SKM-1 (cell line): ENCODE measurements at regions not wholly inside any gene's neighbourhood (a gene's known extent, or its start where the extent isn't known, plus 50 kb on each side); places are given as distances from the start of the nearest gene placed in this dataset.
"Not testable (repeated sequence)": the region's sequence is repeated elsewhere in the genome, so short reads cannot be mapped to it uniquely, and the experiment has no call there.

Experiments used
- DNase-seq: peaks from one replicate; lab custom pipeline; 2025; ENCODE audit not compliant: unreplicated experiment; lab: John Stamatoyannopoulos, UW

GRCh38 chr13:65336916-65337315 is 1893.2 kb downstream of the PCDH9 start:
- DNase-seq: no peak

DNA sequence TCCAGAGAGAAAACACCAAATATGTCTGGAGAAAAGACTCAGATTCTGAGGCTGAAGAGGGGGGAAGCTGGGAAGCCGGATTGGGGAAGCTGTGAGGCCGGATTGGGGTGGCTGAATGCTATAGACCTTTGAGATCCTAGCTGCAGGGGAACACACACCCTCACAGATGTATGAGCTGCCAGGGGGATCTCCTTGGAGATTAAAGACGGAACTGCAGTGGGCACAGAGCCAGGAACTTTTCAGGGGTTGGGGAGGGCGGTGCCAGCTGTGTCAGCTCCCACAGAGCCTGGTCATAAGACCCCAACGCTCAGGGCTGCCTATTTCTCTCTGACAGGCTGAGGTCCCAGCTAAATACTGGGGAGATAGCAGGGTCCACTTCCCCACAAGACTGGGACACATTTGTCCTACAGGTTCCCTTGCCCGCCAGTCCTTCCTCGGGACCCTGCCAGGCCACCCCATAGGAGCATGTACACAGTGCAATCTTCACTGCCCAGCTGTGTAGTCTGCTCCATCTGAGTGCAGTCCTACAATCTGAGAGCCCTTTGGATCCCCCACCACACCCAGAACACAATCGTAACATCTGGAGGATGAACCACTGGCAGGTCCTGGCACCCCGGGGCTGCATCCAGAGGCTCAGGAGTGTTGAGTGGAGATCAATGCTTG is 1893.9 kb downstream of the PCDH9 start:
- DNase-seq: no peak

GRCh38 chr13:65330691-65331090 is 1899.4 kb downstream of the PCDH9 start:
- no peak for DNase-seq

GRCh38 chr13:65330287-65330686 is 1899.8 kb downstream of the PCDH9 start:
- DNase-seq: no peak

- DNase-seq: not testable (repeated sequence)
These were observed 1906.9 kb downstream of the PCDH9 start for GRCh38 chr13:65323192-65323591.

DNA sequence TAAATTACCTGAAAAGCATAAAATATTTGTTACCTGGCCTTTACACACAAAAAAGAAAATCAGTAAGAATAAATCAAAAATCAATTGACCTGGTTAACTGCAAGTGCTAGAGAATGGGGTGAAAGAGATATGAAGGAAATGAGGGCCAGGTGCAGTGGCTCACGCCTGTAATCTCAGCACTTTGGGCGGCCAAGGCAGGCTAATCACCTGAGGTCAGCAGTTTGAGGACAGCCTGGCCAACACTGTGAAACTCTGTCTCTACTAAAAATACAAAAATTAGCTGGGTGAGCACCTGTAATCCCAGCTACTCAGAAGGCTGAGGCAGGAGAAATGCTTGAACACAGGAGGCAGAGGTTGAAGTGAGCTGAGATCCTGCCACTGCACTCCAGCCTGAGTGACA is 1908.7 kb downstream of the PCDH9 start:
- DNase-seq: not testable (repeated sequence)

DNA sequence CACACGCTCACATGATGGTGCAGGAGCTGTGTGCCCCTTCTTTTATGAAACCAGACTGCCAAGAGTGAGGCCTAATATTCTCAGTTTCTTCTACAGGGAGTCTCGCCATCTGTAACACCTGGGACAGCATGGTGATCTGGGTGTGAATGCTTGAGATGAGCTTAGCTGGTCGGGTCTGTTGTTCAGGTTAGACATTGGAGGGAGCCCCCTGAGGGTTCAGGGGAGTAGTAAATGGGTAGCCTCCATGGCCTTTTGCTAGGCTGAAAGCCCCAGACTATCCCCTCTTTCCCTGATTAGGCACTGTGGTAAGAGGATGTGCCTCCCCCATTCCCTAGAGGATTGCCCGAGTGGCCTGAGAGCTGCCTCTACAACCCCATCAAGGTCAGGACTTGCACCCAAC is 1916.1 kb downstream of the PCDH9 start:
- no peak for DNase-seq

DNA sequence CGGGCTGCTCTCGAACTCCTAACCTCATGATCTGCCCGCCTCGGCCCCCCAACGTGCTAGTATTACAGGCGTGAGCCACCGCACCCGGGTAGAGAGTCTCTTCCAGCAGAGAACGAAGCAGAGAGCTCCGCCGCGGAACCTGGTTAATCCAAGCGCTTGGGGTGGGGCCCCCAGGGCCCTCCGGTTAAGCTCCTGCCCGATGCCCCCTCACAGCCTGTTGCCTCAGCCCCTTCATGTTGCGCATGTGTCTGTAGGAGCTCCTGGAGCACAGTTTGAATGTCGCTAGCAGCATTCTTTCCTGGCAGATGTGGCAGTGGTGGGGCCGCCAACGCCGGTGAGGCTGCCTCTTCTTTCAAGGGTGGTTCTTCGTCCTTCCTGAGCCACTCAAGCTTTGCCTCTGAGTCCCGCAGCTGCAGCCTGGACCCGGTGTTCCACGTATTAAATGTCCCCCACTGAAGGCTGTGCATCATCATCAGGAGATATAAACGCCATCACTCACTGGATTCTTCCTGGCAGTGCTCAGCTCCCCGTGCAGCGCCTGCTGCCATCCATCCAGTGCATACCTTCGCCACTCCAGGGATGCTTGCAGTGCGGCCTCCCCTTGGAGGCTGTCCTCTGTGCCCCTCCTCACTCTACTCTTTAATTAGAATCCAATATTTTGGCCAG is 1919.3 kb downstream of the PCDH9 start:
- no peak for DNase-seq

DNA sequence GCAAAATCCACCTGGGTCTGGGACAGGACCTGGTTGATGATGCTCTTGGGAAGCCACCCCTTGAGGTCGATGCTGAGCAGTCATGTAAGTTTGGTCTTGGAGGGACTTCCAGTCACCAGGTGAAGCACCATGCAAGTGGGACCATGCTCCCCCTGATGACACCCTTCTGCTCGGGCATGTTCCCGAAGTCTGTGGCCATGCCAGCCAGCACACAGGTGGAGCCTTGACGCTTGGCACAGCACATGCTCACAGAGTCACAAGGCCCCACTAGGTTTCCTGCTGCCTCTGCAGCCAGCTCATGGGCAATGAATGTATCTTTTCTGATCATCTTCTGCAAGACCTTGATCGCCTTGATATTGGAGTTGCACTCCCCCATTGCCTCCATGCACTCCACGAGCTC is 1920.2 kb downstream of the PCDH9 start:
- DNase-seq: no peak

DNA sequence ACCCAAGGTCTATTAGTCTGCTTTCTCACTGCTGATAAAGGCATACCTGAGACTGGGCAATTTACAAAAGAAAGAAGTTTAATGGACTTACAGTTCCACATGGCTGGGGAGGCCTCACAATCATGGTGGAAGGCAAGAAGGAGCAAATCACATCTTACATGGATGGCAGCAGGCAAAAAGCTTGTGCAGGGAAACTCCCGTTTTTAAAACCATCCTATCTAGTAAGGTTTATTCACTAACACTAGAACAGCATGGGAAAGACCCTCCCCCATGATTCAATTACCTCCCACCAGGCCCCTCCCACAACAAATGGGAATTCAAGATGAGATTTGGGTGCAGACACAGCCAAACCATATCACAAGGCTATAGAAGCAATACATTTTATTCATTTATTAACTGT is 1921.4 kb downstream of the PCDH9 start:
- DNase-seq: not testable (repeated sequence)

- no peak for DNase-seq
These were observed 1923.1 kb downstream of the PCDH9 start for GRCh38 chr13:65307056-65307455.

- DNase-seq: no peak
These were observed 1927.4 kb downstream of the PCDH9 start for GRCh38 chr13:65302691-65303090.

- DNase-seq: no peak
These were observed 1928.6 kb downstream of the PCDH9 start for GRCh38 chr13:65301506-65301905.

- no peak for DNase-seq
These were observed 1929.9 kb downstream of the PCDH9 start for GRCh38 chr13:65300220-65300619.

DNA sequence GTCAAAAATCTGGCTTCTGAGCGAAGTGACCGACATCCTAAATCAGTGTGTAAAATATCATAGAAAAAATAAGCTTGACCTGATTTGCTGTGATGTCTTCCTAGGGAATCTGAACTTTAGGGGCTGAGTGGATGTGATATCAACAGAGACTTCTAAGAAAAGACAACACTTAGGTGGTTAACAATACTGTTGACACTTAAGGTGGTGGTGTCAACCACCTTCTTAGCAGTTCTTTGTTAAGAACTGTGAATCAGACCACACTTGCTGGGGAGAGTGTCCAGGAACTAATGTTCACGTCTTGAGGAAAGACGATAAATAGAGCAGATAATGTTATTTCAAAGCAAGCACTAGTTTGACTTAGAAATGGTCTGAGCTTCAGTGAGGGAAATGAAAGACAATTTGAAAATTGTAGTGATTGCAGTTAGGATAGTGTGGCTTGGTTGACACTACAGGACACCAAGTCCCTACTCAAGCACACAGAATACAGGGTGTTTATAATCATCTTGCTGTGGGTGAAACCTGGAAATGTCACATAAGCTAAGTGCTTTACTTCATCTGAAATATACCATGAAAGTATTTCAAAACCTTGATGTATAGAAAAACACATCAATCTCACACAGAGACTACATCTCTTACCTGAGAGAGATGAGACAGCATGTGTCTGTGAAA is 1936.5 kb downstream of the PCDH9 start:
- no peak for DNase-seq

DNA sequence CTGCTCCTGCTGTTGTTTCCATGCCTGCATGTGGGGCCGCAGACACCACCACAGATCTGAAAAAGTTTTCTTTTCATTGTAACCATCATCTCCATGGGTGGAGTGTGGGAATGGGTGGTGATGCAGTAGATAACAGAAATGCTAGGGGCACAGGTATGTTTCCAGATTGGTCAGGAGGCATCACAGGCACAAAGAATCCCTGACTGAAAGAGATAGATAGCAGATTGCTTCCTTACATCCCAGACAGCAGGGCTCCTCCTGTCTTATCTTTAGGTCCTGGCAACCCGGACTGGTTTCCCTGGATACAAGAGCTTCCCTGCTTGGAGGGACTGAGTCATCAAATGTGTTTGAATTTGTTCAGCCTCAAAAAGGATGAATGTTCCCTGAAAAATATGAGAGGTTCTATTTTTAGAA is 1937.6 kb downstream of the PCDH9 start:
- no peak for DNase-seq

DNA sequence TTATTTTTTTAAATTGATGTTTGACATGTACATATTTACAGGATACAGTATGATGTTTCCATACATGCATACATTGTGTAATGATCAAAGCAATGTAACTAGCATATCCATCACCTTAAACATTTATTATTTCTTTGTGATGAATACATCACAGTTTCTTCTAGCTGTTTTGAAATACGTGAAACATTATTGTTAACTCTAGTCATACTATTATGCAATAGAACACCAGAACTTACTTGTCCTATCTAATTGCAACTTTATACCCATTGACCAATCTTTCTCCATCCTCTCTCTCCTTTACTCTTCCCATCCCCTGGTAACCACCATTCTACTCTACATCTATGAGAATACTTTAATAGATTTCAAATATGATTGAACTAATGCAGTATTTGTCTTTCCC is 1942.7 kb downstream of the PCDH9 start:
- no peak for DNase-seq

- DNase-seq: no peak
These were observed 1954.1 kb downstream of the PCDH9 start for GRCh38 chr13:65275838-65276630.

GRCh38 chr13:65275108-65275507 is 1955.0 kb downstream of the PCDH9 start:
- DNase-seq: no peak

- DNase-seq: peak; percentile 11
These were observed 1956.2 kb downstream of the PCDH9 start for GRCh38 chr13:65273811-65274420.

DNA sequence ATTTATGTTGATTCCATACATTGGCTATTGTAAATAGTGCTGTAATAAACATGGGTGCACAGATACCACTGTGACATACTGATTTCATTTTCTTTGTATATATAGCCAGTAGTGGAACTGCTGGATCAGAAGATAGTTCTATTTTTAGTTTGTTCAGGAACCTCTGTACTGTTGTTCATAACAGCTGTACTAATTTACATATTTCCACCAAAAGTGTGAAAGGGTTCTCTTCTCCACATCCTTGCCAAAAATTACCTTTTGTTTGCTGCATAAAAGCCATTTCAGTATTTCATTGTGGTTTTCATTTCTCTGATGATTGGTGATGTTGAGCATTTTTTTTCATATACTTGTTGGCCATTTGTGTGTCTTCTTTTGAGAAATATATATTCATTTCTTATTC is 1962.1 kb downstream of the PCDH9 start:
- DNase-seq: no peak
